ENCODE measurements at regions not wholly inside any gene's neighbourhood (a gene's known extent, or its start where the extent isn't known, plus 50 kb on each side); places are given as distances from the start of the nearest gene placed in this dataset.

DNA sequence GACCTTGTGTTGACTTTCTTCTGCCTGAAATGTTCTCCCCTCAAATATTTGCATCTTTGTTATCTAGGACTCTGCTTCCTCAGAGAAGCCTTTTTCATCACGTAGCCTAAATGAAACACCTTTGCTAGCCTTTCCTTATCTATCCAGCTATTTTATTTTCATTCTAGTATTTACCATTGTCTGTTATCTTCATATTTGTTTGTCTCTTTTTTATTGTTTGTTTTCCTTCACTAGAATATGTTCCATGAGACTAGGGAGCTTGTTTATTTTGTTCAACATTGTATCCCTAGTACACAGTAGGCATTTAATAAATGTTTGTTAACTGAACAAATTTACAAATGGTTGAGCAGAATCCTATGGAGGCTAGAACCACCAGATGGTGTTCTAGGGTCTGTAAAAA is 178.0 kb downstream of the NPR3 start (continued):
- TF ChIP-seq, protein P1, sequence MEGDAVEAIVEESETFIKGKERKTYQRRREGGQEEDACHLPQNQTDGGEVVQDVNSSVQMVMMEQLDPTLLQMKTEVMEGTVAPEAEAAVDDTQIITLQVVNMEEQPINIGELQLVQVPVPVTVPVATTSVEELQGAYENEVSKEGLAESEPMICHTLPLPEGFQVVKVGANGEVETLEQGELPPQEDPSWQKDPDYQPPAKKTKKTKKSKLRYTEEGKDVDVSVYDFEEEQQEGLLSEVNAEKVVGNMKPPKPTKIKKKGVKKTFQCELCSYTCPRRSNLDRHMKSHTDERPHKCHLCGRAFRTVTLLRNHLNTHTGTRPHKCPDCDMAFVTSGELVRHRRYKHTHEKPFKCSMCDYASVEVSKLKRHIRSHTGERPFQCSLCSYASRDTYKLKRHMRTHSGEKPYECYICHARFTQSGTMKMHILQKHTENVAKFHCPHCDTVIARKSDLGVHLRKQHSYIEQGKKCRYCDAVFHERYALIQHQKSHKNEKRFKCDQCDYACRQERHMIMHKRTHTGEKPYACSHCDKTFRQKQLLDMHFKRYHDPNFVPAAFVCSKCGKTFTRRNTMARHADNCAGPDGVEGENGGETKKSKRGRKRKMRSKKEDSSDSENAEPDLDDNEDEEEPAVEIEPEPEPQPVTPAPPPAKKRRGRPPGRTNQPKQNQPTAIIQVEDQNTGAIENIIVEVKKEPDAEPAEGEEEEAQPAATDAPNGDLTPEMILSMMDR (conservative IDR thresholded peaks at IDR 0.05; ENCODE audit: low read depth in 2 of 2) = no peak
- TF ChIP-seq NANOG (IDR thresholded peaks at IDR 0.05; ENCODE audit: borderline replicate concordance) (no peak), JUNB (IDR thresholded peaks at IDR 0.05; ENCODE audit: unreplicated experiment) (no peak), ZNF114 (CRISPR knock-in tag; IDR thresholded peaks at IDR 0.05) (no peak)
- TF ChIP-seq, protein P2, sequence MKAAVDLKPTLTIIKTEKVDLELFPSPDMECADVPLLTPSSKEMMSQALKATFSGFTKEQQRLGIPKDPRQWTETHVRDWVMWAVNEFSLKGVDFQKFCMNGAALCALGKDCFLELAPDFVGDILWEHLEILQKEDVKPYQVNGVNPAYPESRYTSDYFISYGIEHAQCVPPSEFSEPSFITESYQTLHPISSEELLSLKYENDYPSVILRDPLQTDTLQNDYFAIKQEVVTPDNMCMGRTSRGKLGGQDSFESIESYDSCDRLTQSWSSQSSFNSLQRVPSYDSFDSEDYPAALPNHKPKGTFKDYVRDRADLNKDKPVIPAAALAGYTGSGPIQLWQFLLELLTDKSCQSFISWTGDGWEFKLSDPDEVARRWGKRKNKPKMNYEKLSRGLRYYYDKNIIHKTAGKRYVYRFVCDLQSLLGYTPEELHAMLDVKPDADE (IDR thresholded peaks at IDR 0.05) = no peak

DNA sequence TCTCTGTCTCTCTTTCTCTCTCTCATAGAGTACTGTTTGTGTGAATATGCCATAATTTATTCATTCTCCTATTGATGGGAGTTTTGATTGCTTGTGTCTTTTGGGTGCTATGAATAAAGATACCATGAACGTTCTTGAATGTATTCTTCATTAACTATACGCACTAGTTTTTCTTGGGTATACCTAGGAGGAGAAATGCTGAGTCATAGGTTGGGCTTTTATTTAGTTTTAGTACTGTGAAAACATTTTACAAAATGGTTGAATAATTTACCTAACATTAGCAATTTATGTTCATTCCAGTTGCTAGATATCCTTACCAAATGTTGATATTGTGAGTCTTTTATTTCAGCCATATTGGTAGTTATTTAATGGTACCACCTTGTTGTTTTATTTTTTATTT is 192.5 kb downstream of the NPR3 start:
- no peak overlapping the region for H2AFZ ChIP-seq
- H3K4me3 ChIP-seq = no peak overlapping the region
- H3K79me2 ChIP-seq (replicated peaks; ENCODE audit: insufficient read depth) = no peaks in the 10 kb centered on the region
- H3K4me2 ChIP-seq = no peak overlapping the region
- H3F3A ChIP-seq (replicated peaks; ENCODE audit: low read depth) = no peaks in the 10 kb centered on the region
- Mint-ChIP-seq H3K9me3 (peaks cover 31% of the 10 kb centered on the region), H3K4me1 (no peaks in the 10 kb centered on the region), H3K36me3 (ENCODE audit: low read depth) (peaks cover 4% of the 10 kb centered on the region; the same call in 2 of the 3 replicates), H3K27ac (no peak overlapping the region; the same call in 1 of the 2 replicates), H3K27me3 (ENCODE audit: insufficient read depth, low read depth, poor library complexity) (no peaks in the 10 kb centered on the region), H3K4me3 (no peak overlapping the region)
- TF ChIP-seq NANOG (IDR thresholded peaks at IDR 0.05; ENCODE audit: borderline replicate concordance) = no peak
- DNase-seq (ENCODE audit: low spot score) (no peak), ATAC-seq (no peak)
- H4K20me1 ChIP-seq (replicated peaks; ENCODE audit: insufficient read depth) = no peaks in the 10 kb centered on the region
- no peaks in the 10 kb centered on the region for H3K27me3 ChIP-seq (ENCODE audit: insufficient read depth)
- H3K36me3 ChIP-seq (ENCODE audit: insufficient read depth) = no peaks in the 10 kb centered on the region
- H3K9me2 ChIP-seq (ENCODE audit: insufficient read depth) = peaks cover 3% of the 10 kb centered on the region
- no peak overlapping the region for H3K27ac ChIP-seq (ENCODE audit: low read depth)
- H3K4me1 ChIP-seq (ENCODE audit: insufficient read depth) = no peaks in the 10 kb centered on the region

DNA sequence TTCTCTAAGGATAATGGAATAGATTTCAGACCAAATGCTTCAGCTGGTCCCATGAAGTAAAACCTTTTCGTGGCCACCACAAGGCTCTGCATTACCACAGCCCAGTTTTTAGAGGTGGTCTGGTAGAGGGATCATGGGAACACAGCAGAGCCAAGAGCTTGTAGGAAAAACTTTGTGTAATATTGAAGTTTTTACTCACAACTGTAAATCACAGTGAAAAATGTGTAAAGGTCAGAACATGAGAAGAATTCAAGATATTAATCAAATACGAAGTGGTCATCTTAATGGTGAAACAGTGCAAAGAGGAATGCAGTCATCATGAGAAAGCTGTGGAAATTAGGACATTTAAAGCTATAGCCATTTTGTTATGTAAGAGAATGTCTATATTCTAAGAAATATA is 197.5 kb downstream of the NPR3 start:
- H3K27me3 Mint-ChIP-seq (ENCODE audit: insufficient read depth, low read depth, poor library complexity) = no peaks in the 10 kb centered on the region
- TF ChIP-seq, protein P3, sequence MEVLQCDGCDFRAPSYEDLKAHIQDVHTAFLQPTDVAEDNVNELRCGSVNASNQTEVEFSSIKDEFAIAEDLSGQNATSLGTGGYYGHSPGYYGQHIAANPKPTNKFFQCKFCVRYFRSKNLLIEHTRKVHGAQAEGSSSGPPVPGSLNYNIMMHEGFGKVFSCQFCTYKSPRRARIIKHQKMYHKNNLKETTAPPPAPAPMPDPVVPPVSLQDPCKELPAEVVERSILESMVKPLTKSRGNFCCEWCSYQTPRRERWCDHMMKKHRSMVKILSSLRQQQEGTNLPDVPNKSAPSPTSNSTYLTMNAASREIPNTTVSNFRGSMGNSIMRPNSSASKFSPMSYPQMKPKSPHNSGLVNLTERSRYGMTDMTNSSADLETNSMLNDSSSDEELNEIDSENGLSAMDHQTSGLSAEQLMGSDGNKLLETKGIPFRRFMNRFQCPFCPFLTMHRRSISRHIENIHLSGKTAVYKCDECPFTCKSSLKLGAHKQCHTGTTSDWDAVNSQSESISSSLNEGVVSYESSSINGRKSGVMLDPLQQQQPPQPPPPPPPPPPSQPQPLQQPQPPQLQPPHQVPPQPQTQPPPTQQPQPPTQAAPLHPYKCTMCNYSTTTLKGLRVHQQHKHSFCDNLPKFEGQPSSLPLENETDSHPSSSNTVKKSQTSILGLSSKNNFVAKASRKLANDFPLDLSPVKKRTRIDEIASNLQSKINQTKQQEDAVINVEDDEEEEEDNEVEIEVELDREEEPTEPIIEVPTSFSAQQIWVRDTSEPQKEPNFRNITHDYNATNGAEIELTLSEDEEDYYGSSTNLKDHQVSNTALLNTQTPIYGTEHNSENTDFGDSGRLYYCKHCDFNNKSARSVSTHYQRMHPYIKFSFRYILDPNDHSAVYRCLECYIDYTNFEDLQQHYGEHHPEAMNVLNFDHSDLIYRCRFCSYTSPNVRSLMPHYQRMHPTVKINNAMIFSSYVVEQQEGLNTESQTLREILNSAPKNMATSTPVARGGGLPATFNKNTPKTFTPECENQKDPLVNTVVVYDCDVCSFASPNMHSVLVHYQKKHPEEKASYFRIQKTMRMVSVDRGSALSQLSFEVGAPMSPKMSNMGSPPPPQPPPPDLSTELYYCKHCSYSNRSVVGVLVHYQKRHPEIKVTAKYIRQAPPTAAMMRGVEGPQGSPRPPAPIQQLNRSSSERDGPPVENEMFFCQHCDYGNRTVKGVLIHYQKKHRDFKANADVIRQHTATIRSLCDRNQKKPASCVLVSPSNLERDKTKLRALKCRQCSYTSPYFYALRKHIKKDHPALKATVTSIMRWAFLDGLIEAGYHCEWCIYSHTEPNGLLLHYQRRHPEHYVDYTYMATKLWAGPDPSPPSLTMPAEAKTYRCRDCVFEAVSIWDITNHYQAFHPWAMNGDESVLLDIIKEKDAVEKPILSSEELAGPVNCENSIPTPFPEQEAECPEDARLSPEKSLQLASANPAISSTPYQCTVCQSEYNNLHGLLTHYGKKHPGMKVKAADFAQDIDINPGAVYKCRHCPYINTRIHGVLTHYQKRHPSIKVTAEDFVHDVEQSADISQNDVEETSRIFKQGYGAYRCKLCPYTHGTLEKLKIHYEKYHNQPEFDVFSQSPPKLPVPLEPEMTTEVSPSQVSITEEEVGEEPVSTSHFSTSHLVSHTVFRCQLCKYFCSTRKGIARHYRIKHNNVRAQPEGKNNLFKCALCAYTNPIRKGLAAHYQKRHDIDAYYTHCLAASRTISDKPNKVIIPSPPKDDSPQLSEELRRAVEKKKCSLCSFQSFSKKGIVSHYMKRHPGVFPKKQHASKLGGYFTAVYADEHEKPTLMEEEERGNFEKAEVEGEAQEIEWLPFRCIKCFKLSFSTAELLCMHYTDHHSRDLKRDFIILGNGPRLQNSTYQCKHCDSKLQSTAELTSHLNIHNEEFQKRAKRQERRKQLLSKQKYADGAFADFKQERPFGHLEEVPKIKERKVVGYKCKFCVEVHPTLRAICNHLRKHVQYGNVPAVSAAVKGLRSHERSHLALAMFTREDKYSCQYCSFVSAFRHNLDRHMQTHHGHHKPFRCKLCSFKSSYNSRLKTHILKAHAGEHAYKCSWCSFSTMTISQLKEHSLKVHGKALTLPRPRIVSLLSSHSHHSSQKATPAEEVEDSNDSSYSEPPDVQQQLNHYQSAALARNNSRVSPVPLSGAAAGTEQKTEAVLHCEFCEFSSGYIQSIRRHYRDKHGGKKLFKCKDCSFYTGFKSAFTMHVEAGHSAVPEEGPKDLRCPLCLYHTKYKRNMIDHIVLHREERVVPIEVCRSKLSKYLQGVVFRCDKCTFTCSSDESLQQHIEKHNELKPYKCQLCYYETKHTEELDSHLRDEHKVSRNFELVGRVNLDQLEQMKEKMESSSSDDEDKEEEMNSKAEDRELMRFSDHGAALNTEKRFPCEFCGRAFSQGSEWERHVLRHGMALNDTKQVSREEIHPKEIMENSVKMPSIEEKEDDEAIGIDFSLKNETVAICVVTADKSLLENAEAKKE (CRISPR knock-in tag; IDR thresholded peaks at IDR 0.05) = no peak
- no peak for TF ChIP-seq EZH2 (IDR thresholded peaks at IDR 0.05; ENCODE audit: low read depth, unreplicated experiment)
- TF ChIP-seq, protein P2 (IDR thresholded peaks at IDR 0.05) = no peak
- DNase-seq (ENCODE audit: low spot score) = no peak

More for the DNA sequence above, 197.5 kb downstream of the NPR3 start:
- no peak overlapping the region for H3K27ac Mint-ChIP-seq
- no peak overlapping the region for H3K4me3 Mint-ChIP-seq
- H3K36me3 ChIP-seq (ENCODE audit: insufficient read depth) = no peaks in the 10 kb centered on the region
- no peaks in the 10 kb centered on the region for H3K79me2 ChIP-seq (replicated peaks; ENCODE audit: insufficient read depth)
- peaks cover 19% of the 10 kb centered on the region for H3K9me3 Mint-ChIP-seq
- no peaks in the 10 kb centered on the region for H3K27me3 ChIP-seq (ENCODE audit: insufficient read depth)
- no peaks in the 10 kb centered on the region for H3K4me1 Mint-ChIP-seq
- H3K4me3 ChIP-seq = no peak overlapping the region
- H3K27ac ChIP-seq (ENCODE audit: low read depth) = no peak overlapping the region
- no peaks in the 10 kb centered on the region for H4K20me1 ChIP-seq (replicated peaks; ENCODE audit: insufficient read depth)
- no peaks in the 10 kb centered on the region for H3F3A ChIP-seq (replicated peaks; ENCODE audit: low read depth)
- H2AFZ ChIP-seq = no peak overlapping the region
- ATAC-seq = no peak
- H3K4me1 ChIP-seq (ENCODE audit: insufficient read depth) = no peaks in the 10 kb centered on the region
- peaks cover 5% of the 10 kb centered on the region for H3K9me2 ChIP-seq (ENCODE audit: insufficient read depth)
- 0 out of 3 replicates have a peak, but pooled peaks cover 8% of the 10 kb centered on the region for H3K36me3 Mint-ChIP-seq (ENCODE audit: low read depth)
- no peak overlapping the region for H3K4me2 ChIP-seq

All from GM23338 (cell line).